ENCODE measurements at regions not wholly inside any gene's neighbourhood (a gene's known extent, or its start where the extent isn't known, plus 50 kb on each side); places are given as distances from the start of the nearest gene placed in this dataset.

GRCh38 chr10:106302961-106303360, 861.5 kb downstream of the SORCS1 start:
- no peak overlapping the region for H3K4me3 ChIP-seq (ENCODE audit: low read depth, low read length)
- TF ChIP-seq, protein P1, sequence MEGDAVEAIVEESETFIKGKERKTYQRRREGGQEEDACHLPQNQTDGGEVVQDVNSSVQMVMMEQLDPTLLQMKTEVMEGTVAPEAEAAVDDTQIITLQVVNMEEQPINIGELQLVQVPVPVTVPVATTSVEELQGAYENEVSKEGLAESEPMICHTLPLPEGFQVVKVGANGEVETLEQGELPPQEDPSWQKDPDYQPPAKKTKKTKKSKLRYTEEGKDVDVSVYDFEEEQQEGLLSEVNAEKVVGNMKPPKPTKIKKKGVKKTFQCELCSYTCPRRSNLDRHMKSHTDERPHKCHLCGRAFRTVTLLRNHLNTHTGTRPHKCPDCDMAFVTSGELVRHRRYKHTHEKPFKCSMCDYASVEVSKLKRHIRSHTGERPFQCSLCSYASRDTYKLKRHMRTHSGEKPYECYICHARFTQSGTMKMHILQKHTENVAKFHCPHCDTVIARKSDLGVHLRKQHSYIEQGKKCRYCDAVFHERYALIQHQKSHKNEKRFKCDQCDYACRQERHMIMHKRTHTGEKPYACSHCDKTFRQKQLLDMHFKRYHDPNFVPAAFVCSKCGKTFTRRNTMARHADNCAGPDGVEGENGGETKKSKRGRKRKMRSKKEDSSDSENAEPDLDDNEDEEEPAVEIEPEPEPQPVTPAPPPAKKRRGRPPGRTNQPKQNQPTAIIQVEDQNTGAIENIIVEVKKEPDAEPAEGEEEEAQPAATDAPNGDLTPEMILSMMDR (IDR thresholded peaks at IDR 0.05; ENCODE audit: control insufficient read depth, extremely low read depth, insufficient read depth), result no peak
- no peak for DNase-seq (ENCODE audit: low read depth)

- H3K4me3 ChIP-seq (ENCODE audit: low read depth, low read length), result no peak overlapping the region
- no peak for DNase-seq (ENCODE audit: low read depth)
- TF ChIP-seq, protein P1 (IDR thresholded peaks at IDR 0.05; ENCODE audit: control insufficient read depth, extremely low read depth, insufficient read depth), result no peak
These were observed 863.4 kb downstream of the SORCS1 start for GRCh38 chr10:106301146-106301545.

- H3K4me3 ChIP-seq (ENCODE audit: low read depth, low read length), result no peak overlapping the region
- TF ChIP-seq, protein P1 (IDR thresholded peaks at IDR 0.05; ENCODE audit: control insufficient read depth, extremely low read depth, insufficient read depth), result no peak
- no peak for DNase-seq (ENCODE audit: low read depth)
These were observed 867.6 kb downstream of the SORCS1 start for GRCh38 chr10:106296750-106297392.

GRCh38 chr10:106284802-106285587, 879.5 kb downstream of the SORCS1 start:
- no peak for DNase-seq (ENCODE audit: low read depth)
- TF ChIP-seq, protein P1 (IDR thresholded peaks at IDR 0.05; ENCODE audit: control insufficient read depth, extremely low read depth, insufficient read depth), result no peak
- no peak overlapping the region for H3K4me3 ChIP-seq (ENCODE audit: low read depth, low read length)

DNA sequence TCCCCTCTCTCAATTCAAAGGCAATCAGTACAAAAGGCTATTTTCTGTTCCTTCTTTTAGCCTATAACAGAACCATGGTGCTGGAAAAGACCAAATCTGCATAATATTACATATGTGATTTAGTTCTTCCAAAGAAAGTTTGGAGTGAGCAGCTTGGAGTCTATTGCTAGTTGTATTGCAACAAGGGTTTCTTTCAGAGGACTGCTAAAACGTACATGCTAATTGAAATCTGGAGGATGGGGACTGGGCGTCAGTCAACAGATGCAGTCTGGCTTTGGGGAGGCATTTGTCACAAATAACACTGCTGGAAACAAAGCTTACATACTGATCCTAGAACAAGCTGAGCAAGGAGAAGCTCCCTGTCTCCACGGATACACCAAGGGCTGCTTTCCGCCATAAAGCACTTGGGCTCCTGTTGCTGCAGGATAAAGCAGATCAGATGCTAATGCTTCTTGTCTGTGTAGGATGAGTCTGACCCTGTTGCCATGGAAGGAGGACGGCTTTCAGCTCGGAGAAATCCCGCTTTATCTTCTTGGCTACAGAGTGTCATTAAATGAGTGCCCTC, 883.5 kb downstream of the SORCS1 start:
- TF ChIP-seq, protein P1 (IDR thresholded peaks at IDR 0.05; ENCODE audit: control insufficient read depth, extremely low read depth, insufficient read depth), result no peak
- DNase-seq (ENCODE audit: low read depth), result no peak
- H3K4me3 ChIP-seq (ENCODE audit: low read depth, low read length), result no peak overlapping the region

DNA sequence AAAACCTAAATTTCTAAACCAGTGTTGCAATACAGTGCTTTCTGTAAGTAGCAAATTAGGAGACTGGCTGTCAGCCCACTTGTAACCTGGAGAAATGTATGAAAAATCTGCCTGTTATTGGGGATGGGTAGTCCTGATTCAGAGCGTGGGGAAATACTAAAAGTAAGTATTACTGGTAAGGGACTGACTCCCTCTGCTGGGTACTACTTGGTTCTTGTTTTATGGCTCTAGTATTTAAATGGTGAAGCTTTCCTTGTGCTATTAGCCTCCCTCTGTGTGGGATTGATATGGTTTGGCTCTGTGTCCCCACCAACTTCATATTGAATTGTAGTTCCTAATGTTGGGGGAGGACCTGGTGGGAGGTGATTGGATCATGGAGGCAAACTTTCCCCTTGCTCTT, 886.1 kb downstream of the SORCS1 start:
- no peak overlapping the region for H3K4me3 ChIP-seq (ENCODE audit: low read depth, low read length)
- TF ChIP-seq, protein P1 (IDR thresholded peaks at IDR 0.05; ENCODE audit: control insufficient read depth, extremely low read depth, insufficient read depth), result no peak
- DNase-seq (ENCODE audit: low read depth), result no peak

Data from LNCaP clone FGC (cell line).